H1 (cell line): ENCODE measurements at regions not wholly inside any gene's neighbourhood (a gene's known extent, or its start where the extent isn't known, plus 50 kb on each side); places are given as distances from the start of the nearest gene placed in this dataset.

ENCODE experiments used
- CTCF ChIA-PET: fragments of 300-600 bp; sonication (Branson Sonifier 250); formaldehyde crosslinking; loops from one replicate; lab custom pipeline; 2021; ENCODE audit not compliant: partially characterized antibody; lab: Charles Lee
- POLR2A ChIA-PET: fragments of 300-600 bp; sonication (Branson Sonifier 250); formaldehyde crosslinking; loops from one replicate; lab custom pipeline; 2021; ENCODE audit warnings: inconsistent platforms; ENCODE audit not compliant: partially characterized antibody; lab: Charles Lee
- DNase-seq, 2 experiments: peaks; one replicate each; pipeline versions ENCODE4 v3.0.0 to v3.0.0-alpha.2; 2010 to 2022; ENCODE audit warnings: low spot score in 2 of 2, low read depth in 1 of 2, mixed read lengths in 1 of 2
- FAIRE-seq: peaks from 2 replicates; lab custom pipeline; 2011; peaks lifted over from hg19 to GRCh38; lab: Jason Lieb, UNC
- H2AFZ ChIP-seq: 2 replicates; pipeline ENCODE4 v1.8.1; 2012; ENCODE audit warnings: low read length, inconsistent platforms
- H2AK5ac ChIP-seq: 2 replicates; pipeline ENCODE4 v1.6.1; 2013; ENCODE audit warnings: low read depth, low read length
- H2BK120ac ChIP-seq: replicated peaks from 2 replicates; pipeline ENCODE3; 2013; ENCODE audit warnings: low read depth, low read length, inconsistent platforms
- H2BK12ac ChIP-seq: 2 replicates; pipeline ENCODE4 v1.6.1; 2013; ENCODE audit warnings: low read depth, low read length
- H2BK15ac ChIP-seq: 2 replicates; pipeline ENCODE4 v1.6.1; 2013; ENCODE audit warnings: low read length
- H2BK20ac ChIP-seq: 2 replicates; pipeline ENCODE4 v1.6.1; 2013; ENCODE audit warnings: low read length
- H2BK5ac ChIP-seq: 2 replicates; pipeline ENCODE4 v1.6.1; 2013; ENCODE audit warnings: low read depth, low read length
- H3K14ac ChIP-seq: 2 replicates; pipeline ENCODE4 v1.6.1; 2013; ENCODE audit warnings: inconsistent platforms; ENCODE audit not compliant: insufficient read length
- H3K18ac ChIP-seq: 2 replicates; pipeline ENCODE4 v1.6.1; 2013; ENCODE audit warnings: low read length; ENCODE audit errors: extremely low read depth
- H3K23ac ChIP-seq: 2 replicates; pipeline ENCODE4 v1.6.1; 2013; ENCODE audit warnings: inconsistent platforms; ENCODE audit not compliant: insufficient read length
- H3K23me2 ChIP-seq: 2 replicates; pipeline ENCODE4 v1.6.1; 2013; ENCODE audit warnings: low read depth, low read length
- H3K27ac ChIP-seq: 2 replicates; pipeline ENCODE4 v1.6.1; 2011; ENCODE audit warnings: low read depth, low read length, inconsistent platforms
- H3K27me3 ChIP-seq, 4 experiments: replicated peaks in 1 of 4; 1 replicate in 1 of 4; 2 replicates in 3 of 4; pipeline versions ENCODE4 v1.6.1 to v1.8.1; 2011 to 2013; ENCODE audit warnings: low read length in 3 of 4, mild to moderate bottlenecking in 3 of 4, inconsistent platforms in 2 of 4, mixed read lengths in 2 of 4, moderate library complexity in 1 of 4; ENCODE audit not compliant: control insufficient read depth in 3 of 4, insufficient read depth in 3 of 4; ENCODE audit errors: extremely low read depth in 1 of 4
- H3K36me3 ChIP-seq, 4 experiments: 2 replicates each; pipeline versions ENCODE4 v1.6.1 to v1.8.1; 2011 to 2013; ENCODE audit warnings: mild to moderate bottlenecking in 4 of 4, low read length in 3 of 4, moderate library complexity in 2 of 4, control low read depth in 1 of 4, inconsistent platforms in 1 of 4; ENCODE audit not compliant: insufficient read depth in 4 of 4, control insufficient read depth in 2 of 4
- H3K4ac ChIP-seq: replicated peaks from 2 replicates; pipeline ENCODE3; 2013; ENCODE audit warnings: low read length, low read depth, mixed read lengths, inconsistent platforms; ENCODE audit not compliant: insufficient read length
- H3K4me1 ChIP-seq, 4 experiments: replicated peaks in 1 of 4; 1 replicate in 1 of 4; 2 replicates in 3 of 4; pipeline versions ENCODE4 v1.6.1 to v1.8.1; 2011 to 2013; ENCODE audit warnings: low read length in 3 of 4, inconsistent platforms in 2 of 4, mixed read lengths in 1 of 4; ENCODE audit not compliant: insufficient read depth in 4 of 4, control insufficient read depth in 3 of 4
- H3K4me2 ChIP-seq, 2 experiments: 2 replicates each; pipeline versions ENCODE4 v1.6.1 to v1.8.1; 2011 to 2013; ENCODE audit warnings: low read depth in 2 of 2, low read length in 2 of 2, control low read depth in 1 of 2, inconsistent platforms in 1 of 2, mild to moderate bottlenecking in 1 of 2; ENCODE audit not compliant: insufficient read depth in 1 of 2
- H3K4me3 ChIP-seq, 4 experiments: fragments of 200-600, 300-600 bp in 1 of 4; sonication (generic), shearing (Covaris generic), sonication (Bioruptor Twin) in 1 of 4; 2 replicates each; pipeline versions ENCODE4 v1.5.1 to v1.8.1; 2011 to 2016; ENCODE audit warnings: low read length in 4 of 4, low read depth in 3 of 4, control low read depth in 2 of 4, inconsistent platforms in 2 of 4, mild to moderate bottlenecking in 2 of 4, mixed read lengths in 1 of 4, moderate library complexity in 1 of 4; ENCODE audit not compliant: insufficient read depth in 2 of 4; ENCODE audit errors: extremely low read depth in 1 of 4
- H3K56ac ChIP-seq: replicated peaks from 2 replicates; pipeline ENCODE3; 2013; ENCODE audit warnings: low read depth, mild to moderate bottlenecking, mixed read lengths, low read length, inconsistent platforms; ENCODE audit not compliant: insufficient read length
- H3K79me1 ChIP-seq: 2 replicates; pipeline ENCODE4 v1.6.1; 2013; ENCODE audit warnings: low read depth, low read length, control low read depth
- H3K79me2 ChIP-seq, 2 experiments: 2 replicates each; pipeline versions ENCODE4 v1.6.1 to v1.8.1; 2012 to 2013; ENCODE audit warnings: low read length in 2 of 2, mild to moderate bottlenecking in 2 of 2, inconsistent platforms in 1 of 2; ENCODE audit not compliant: insufficient read depth in 2 of 2, control insufficient read depth in 1 of 2
- H3K9ac ChIP-seq, 4 experiments: replicated peaks in 1 of 4; 1 replicate in 1 of 4; 2 replicates in 3 of 4; pipeline versions ENCODE4 v1.6.1 to v1.8.1; 2011 to 2013; ENCODE audit warnings: low read depth in 3 of 4, low read length in 3 of 4, control low read depth in 2 of 4, mild to moderate bottlenecking in 2 of 4, moderate library complexity in 2 of 4, inconsistent platforms in 1 of 4; ENCODE audit errors: extremely low read depth in 1 of 4
- H3K9me3 ChIP-seq, 2 experiments: 2 replicates each; pipeline versions ENCODE4 v1.6.1 to v1.8.1; 2012 to 2013; ENCODE audit warnings: mild to moderate bottlenecking in 2 of 2, moderate library complexity in 2 of 2, control low read depth in 1 of 2, inconsistent platforms in 1 of 2, low read depth in 1 of 2, low read length in 1 of 2, mixed read lengths in 1 of 2; ENCODE audit not compliant: insufficient read depth in 2 of 2
- H4K20me1 ChIP-seq, 2 experiments: replicated peaks in 1 of 2; 2 replicates each; pipeline versions ENCODE3 to v1.8.1; 2011 to 2013; ENCODE audit warnings: inconsistent platforms in 2 of 2, low read length in 2 of 2, mild to moderate bottlenecking in 1 of 2; ENCODE audit not compliant: insufficient read depth in 2 of 2, control insufficient read depth in 1 of 2
- H4K5ac ChIP-seq: 2 replicates; pipeline ENCODE4 v1.6.1; 2013; ENCODE audit warnings: low read length, low read depth, mixed read lengths, inconsistent platforms; ENCODE audit not compliant: insufficient read length
- H4K8ac ChIP-seq: 2 replicates; pipeline ENCODE4 v1.8.0; 2013; ENCODE audit warnings: mild to moderate bottlenecking, moderate library complexity, low read length, inconsistent platforms; ENCODE audit not compliant: insufficient read depth; ENCODE audit errors: extremely low read depth
- H4K91ac ChIP-seq: replicated peaks from 2 replicates; pipeline ENCODE3; 2013; ENCODE audit warnings: low read length, mixed read lengths, inconsistent platforms; ENCODE audit not compliant: insufficient read length
- ASH2L ChIP-seq: fragments of 200-600, 300-600 bp; sonication (generic); IDR thresholded peaks from one replicate; pipeline ENCODE4 v1.7.1; 2017; ENCODE audit warnings: low read length
- CHD1 ChIP-seq: IDR thresholded peaks from 2 replicates; pipeline ENCODE4 v1.6.1; 2012; ENCODE audit warnings: low read depth, low read length, improper control_type of control experiment
- E2F6 ChIP-seq: IDR thresholded peaks from 2 replicates; pipeline ENCODE4 v1.6.1; 2012; ENCODE audit warnings: inconsistent platforms
- EGR1 ChIP-seq: IDR thresholded peaks from 2 replicates; pipeline ENCODE4 v1.6.1; 2011; ENCODE audit warnings: low read depth, low read length, borderline replicate concordance
- EZH2 ChIP-seq: fragments of 200-600 bp; sonication (generic); IDR thresholded peaks from 2 replicates; pipeline ENCODE4 v1.7.1; 2012; ENCODE audit warnings: low read depth, mild to moderate bottlenecking, moderate library complexity, low read length, inconsistent platforms; ENCODE audit not compliant: severe bottlenecking
- GABPA ChIP-seq: IDR thresholded peaks from 2 replicates; pipeline ENCODE4 v1.6.1; 2011; ENCODE audit warnings: mild to moderate bottlenecking, low read length, moderate library complexity, borderline replicate concordance; ENCODE audit not compliant: insufficient read depth
- KDM1A ChIP-seq: fragments of 200-600, 300-600 bp; sonication (generic); IDR thresholded peaks from 2 replicates; pipeline ENCODE4 v1.7.1; 2016; ENCODE audit warnings: mild to moderate bottlenecking, low read length, borderline replicate concordance
- NANOG ChIP-seq: IDR thresholded peaks from 2 replicates; pipeline ENCODE4 v1.6.1; 2011; ENCODE audit warnings: low read length, low read depth, mild to moderate bottlenecking, inconsistent platforms; ENCODE audit not compliant: insufficient read depth, poor library complexity, severe bottlenecking
- RBBP5 ChIP-seq: IDR thresholded peaks from 2 replicates; pipeline ENCODE4 v1.7.1; 2012; ENCODE audit warnings: low read depth, mild to moderate bottlenecking, inconsistent platforms, low read length, moderate library complexity, borderline replicate concordance
- SAP30 ChIP-seq: fragments of 300-600 bp; sonication (generic); IDR thresholded peaks from 2 replicates; pipeline ENCODE4 v1.7.1; 2012; ENCODE audit warnings: low read length, moderate library complexity, mild to moderate bottlenecking, inconsistent platforms; ENCODE audit not compliant: insufficient read depth, insufficient replicate concordance
- SIN3A ChIP-seq, 2 experiments: IDR thresholded peaks in 1 of 2; conservative IDR thresholded peaks in 1 of 2; 2 replicates each; pipeline ENCODE4 v1.6.1; 2011 to 2012; ENCODE audit warnings: low read length in 2 of 2, improper control_type of control experiment in 1 of 2, low read depth in 1 of 2, mild to moderate bottlenecking in 1 of 2
- SRF ChIP-seq: IDR thresholded peaks from 2 replicates; pipeline ENCODE4 v1.6.1; 2011; ENCODE audit warnings: mild to moderate bottlenecking, low read depth, low read length, moderate library complexity
- SUZ12 ChIP-seq: fragments of 200-600 bp; sonication (generic); IDR thresholded peaks from 2 replicates; pipeline ENCODE4 v1.6.1; 2012; ENCODE audit warnings: mild to moderate bottlenecking, inconsistent platforms, low read length, moderate library complexity, mixed read lengths
- TAF7 ChIP-seq: optimal IDR thresholded peaks from 2 replicates; pipeline ENCODE3; 2011; ENCODE audit warnings: low read depth, mild to moderate bottlenecking, inconsistent platforms, low read length, moderate library complexity, borderline replicate concordance
- TCF12 ChIP-seq: IDR thresholded peaks from 2 replicates; pipeline ENCODE4 v1.6.1; 2011; ENCODE audit warnings: low read depth, mild to moderate bottlenecking, low read length

- Histone ChIP-seq H3K4me1 (no peaks in the 10 kb centered on the region), H3K9ac (no peak overlapping the region), H3K23me2 (no peaks in the 10 kb centered on the region), H3K9me3 (no peaks in the 10 kb centered on the region), H4K91ac (no peak overlapping the region), H2BK5ac (no peak overlapping the region), H2AFZ (no peak overlapping the region), H4K8ac (no peak overlapping the region), H3K14ac (no peak overlapping the region), H2BK15ac (no peak overlapping the region), H3K4me3 (no peak overlapping the region), H2BK12ac (no peak overlapping the region), H3K4ac (no peak overlapping the region), H2BK20ac (no peak overlapping the region), H3K27ac (no peak overlapping the region), H3K36me3 (no peaks in the 10 kb centered on the region), H3K18ac (no peak overlapping the region), H2AK5ac (no peak overlapping the region), H3K79me1 (no peaks in the 10 kb centered on the region), H3K79me2 (no peaks in the 10 kb centered on the region), H4K5ac (no peak overlapping the region), H3K56ac (no peak overlapping the region), H3K4me2 (no peak overlapping the region), H3K23ac (no peak overlapping the region), H3K27me3 (no peaks in the 10 kb centered on the region), H4K20me1 (no peaks in the 10 kb centered on the region), H2BK120ac (no peak overlapping the region)
- FAIRE-seq (no peak), DNase-seq (no peak)
- ChIA-PET POLR2A (no interaction called here), CTCF (no interaction called here)
- TF ChIP-seq NANOG = no peak
- no peak for TF ChIP-seq EZH2
- TF ChIP-seq TCF12 = no peak
- TF ChIP-seq TAF7 = no peak
- no peak for TF ChIP-seq RBBP5
- TF ChIP-seq KDM1A = no peak
- no peak for TF ChIP-seq SAP30
- no peak for TF ChIP-seq CHD1
- TF ChIP-seq SUZ12 = no peak
- TF ChIP-seq GABPA = no peak
- no peak for TF ChIP-seq EGR1
- no peak for TF ChIP-seq SRF
- TF ChIP-seq E2F6 = no peak
- no peak for TF ChIP-seq SIN3A (conservative IDR thresholded peaks at IDR 0.05 in 1 of 2, IDR thresholded peaks at IDR 0.05 in 1 of 2; ENCODE audit: low read depth in 1 of 2, low read length in 2 of 2)
- no peak for TF ChIP-seq ASH2L
Measured at GRCh38 chr13:79792716-79793115, 311.8 kb downstream of the NDFIP2 start.
